ENCODE measurements at regions not wholly inside any gene's neighbourhood (a gene's known extent, or its start where the extent isn't known, plus 50 kb on each side); places are given as distances from the start of the nearest gene placed in this dataset.

DNA sequence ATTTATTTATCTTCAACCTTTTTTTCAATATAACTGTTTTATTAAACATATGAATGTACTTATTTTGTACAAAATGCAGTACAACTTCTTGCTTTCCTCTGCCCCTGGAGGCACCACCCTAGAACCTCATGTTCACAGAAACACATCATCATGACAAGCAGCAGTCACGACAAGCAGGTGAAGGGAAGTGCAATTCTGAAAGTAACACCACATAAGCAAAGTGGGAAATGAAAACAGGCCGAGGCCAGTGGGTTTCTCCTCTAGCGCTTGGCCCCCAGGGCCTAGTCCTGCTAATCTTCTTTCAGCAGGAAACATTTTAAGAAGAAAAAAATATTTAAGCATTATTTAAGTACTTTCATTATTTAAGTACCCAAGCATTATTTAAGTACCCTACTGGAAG, 598.1 kb downstream of the SH2D4B start:
- TF ChIP-seq, protein P1, sequence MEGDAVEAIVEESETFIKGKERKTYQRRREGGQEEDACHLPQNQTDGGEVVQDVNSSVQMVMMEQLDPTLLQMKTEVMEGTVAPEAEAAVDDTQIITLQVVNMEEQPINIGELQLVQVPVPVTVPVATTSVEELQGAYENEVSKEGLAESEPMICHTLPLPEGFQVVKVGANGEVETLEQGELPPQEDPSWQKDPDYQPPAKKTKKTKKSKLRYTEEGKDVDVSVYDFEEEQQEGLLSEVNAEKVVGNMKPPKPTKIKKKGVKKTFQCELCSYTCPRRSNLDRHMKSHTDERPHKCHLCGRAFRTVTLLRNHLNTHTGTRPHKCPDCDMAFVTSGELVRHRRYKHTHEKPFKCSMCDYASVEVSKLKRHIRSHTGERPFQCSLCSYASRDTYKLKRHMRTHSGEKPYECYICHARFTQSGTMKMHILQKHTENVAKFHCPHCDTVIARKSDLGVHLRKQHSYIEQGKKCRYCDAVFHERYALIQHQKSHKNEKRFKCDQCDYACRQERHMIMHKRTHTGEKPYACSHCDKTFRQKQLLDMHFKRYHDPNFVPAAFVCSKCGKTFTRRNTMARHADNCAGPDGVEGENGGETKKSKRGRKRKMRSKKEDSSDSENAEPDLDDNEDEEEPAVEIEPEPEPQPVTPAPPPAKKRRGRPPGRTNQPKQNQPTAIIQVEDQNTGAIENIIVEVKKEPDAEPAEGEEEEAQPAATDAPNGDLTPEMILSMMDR (IDR thresholded peaks at IDR 0.05) = no peak
- no peak for TF ChIP-seq POLR2A (IDR thresholded peaks at IDR 0.05)

Measured in lower leg skin (tissue), 3 donors.